ENCODE measurements at regions not wholly inside any gene's neighbourhood (a gene's known extent, or its start where the extent isn't known, plus 50 kb on each side); places are given as distances from the start of the nearest gene placed in this dataset.

GRCh38 chr10:111953949-111954348, 229.6 kb downstream of the GPAM start:
- DNase-seq, result no peak

DNA sequence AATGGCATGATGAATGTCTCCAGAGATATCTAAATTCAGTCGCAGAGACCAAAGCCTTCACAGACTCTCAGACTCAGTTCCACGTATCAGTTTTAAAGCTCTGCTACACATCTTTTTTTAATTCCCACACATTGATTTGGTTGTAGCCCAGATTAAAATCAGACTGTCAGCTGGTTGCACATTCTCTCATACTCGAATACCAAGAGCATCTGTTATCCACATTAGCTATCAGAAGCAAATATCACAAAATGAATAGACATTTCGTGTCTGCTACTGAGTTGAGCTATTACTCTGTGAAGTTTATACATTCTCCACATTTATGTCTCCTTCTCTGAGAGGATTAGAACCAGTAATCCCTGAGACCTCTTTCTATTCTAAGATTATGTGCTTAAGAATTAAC, 229.2 kb downstream of the GPAM start:
- DNase-seq, result no peak

- DNase-seq, result no peak
Measured at GRCh38 chr10:111956841-111957240, 226.7 kb downstream of the GPAM start.

- no peak for DNase-seq
Measured at GRCh38 chr10:111962951-111963350, 220.6 kb downstream of the GPAM start.

DNA sequence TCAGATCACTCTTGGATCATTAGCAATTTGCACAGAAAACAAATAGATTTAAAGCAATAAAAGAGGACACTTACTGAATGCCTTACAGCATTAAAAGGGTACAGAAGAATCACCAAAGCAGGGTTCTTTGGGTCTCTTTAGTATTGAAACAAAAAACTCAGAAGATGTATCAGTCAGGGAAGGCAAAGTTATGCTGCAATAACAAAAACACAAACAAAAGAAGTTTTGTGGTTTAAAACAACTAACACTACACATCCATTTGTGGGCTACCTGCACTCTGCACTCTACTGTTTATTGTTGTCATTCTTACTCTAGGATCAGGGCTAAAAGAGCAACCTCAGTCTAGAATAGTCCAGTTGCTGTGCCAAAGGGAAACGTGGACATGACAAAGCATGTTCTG, 216.4 kb downstream of the GPAM start:
- DNase-seq, result no peak

DNA sequence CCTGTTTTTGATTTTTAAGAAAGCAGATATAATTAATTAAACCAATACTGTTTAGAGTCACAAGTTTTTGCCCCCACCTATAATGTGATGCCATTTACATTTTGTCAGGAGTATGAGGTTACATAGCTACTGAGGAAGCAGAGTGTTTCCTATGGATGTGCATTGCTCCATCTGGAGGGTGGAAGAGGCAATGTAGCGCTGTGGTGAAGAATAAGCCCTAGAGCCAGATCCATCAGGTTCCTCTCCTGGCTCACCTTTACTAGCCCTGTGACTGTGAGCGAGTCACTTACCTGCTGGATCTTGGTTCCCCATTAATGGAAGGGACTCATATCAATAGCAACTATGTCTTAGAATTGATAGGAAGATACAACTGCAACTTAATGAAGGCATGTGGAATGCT, 216.0 kb downstream of the GPAM start:
- no peak for DNase-seq

GRCh38 chr10:111968647-111969046, 214.9 kb downstream of the GPAM start:
- DNase-seq, result no peak

- DNase-seq, result no peak
Measured at GRCh38 chr10:111970111-111970510, 213.5 kb downstream of the GPAM start.

DNA sequence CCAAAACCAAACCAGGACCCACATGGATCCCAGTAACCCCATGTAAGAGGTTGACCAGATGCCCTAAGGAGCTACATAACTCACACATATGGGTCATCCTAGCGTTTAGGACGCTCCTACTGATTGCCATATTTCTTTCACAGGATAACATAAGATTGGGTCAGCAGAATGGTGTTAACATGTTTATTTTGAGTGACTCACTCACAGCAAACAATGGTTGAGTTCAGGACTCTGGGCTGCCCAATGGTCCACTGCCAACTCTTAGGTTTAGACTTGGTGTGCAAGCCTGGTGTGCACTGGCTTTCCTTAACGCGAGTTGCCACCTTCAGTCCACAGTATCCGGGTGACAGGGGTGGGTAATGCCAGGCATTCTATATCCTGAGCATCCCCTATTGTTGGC, 211.5 kb downstream of the GPAM start:
- DNase-seq, result no peak

- DNase-seq, result no peak
Measured at GRCh38 chr10:111973306-111973705, 210.3 kb downstream of the GPAM start.

DNA sequence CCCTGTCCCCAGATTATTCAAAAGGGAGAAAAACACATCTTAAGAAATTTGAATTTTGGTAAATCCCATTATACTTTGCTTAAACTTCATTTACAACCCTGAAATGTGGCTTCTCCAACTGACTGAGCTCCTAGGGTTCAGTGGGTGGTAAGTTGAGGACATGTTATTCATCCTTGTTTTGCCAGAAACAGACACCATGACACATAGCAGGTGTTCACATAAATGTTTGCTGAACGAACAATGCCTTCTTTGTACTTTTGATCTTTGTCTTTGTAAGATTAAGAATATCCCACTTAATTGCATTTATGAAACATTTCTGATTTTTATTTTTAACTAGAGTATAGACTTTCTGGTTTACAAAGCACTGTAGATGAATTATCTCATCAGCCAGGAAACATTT, 209.7 kb downstream of the GPAM start:
- DNase-seq, result no peak

- DNase-seq, result no peak
Measured at GRCh38 chr10:111974325-111974724, 209.2 kb downstream of the GPAM start.

DNA sequence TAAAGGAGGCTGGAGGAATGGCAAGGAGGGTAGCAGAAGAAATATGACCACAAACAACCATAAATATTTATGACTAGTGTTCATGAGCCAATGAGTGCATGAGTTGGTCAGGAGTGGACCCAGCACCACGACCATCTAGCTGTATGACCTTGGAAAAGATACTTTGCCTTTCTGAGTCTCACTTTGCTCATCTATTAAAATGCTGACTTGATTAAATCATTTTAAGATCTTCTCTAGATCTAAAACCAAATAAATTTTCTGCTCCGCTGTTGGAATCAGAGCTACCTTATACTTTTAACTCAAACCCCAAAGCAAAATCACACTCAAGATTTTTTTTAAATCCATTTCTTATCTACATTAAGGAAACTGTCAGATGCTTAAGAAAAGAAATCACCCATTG, 207.0 kb downstream of the GPAM start:
- no peak for DNase-seq

DNA sequence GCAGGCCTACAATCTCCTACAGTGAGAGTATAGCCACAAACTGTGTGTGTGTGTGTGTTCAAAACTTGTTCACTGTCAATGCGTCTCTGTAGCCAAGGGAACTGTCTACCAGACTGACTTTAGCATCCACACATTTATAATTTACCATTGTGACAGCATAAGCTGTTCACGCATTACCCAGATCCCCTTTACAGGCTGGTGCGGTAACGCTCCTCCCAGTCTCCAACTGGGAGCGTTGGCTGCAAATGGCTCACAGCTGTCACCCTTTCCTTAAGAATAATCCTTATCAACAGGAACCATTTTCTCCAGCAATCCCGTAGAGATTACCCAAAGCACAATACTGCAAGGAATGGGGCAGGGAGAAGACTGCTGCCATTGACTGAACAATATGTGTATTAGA, 199.5 kb downstream of the GPAM start:
- no peak for DNase-seq

DNA sequence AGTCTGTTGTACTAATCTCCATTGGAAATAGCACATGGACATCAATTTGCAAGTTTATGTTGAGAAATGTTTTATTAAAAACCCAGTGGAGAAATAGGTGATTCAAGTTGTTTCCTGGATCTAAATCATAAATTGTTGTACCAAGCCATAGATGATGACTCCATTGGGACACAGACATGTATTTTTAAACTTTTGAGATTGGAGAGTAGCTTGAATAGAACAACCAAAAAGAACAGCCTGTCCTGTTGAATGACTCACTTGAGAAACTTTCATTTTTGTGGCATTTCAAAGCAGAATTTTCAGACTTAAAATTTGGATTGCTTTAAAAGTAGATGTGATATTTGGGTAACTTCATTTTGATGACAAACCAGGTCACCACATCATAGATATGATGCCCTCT, 197.5 kb downstream of the GPAM start:
- DNase-seq, result no peak

- DNase-seq, result no peak
Measured at GRCh38 chr10:111988646-111989045, 194.9 kb downstream of the GPAM start.

DNA sequence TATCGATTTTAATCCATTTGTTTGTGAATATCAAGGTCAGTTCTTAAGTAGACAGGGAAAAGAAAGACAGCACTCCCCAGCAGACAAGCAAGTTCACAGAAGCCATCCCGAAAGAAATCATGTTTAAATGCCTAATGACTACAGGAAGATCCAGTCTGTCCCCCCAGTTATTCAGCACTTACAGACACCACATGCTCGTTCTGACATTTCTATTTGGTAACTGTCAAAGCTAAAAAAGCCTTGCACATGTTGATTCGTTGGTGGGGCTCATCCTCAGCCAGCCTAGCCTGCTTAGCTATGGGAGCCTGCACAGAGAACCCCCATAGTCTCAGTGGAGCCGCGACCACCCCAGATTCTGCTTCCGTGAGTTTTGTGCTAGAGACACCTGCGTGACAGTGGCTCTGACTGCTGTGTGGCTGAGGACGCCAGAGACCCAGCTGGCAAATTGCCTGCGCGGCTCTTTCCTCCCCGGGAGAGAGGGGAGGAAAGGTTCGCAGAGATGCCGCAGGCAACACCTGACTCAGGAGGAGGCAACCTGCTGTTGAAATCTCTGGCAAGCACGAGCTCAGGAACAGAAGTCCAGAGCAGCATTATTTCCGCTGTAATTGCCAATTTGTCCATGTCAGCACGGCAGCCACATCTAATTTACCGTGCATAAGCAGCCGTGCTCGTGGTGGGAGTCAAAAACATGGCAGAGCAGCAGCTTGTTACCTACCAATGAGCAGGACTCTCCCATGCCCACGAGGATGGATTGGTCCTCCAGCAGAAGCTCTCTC, 194.2 kb downstream of the GPAM start:
- no peak for DNase-seq

GRCh38 chr10:111990734-111991133, 192.8 kb downstream of the GPAM start:
- no peak for DNase-seq

DNA sequence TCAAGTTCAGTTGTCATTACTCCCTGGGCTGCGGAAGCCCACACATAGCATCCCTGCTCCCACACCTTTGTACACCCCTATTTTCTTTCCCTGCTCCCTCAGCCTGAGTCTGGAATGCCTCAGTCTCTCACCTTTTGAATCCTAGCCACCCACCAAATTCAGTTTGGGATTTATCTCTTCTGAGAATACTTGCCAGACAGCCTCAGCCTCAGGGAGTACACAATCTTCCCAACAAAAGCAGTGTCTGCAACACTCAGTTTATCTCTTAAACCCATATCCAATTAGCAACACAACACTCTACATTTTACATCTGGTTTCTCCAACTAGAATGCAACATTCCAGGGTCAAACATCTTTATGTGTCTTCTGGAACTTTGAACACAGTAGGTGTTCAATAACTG, 190.2 kb downstream of the GPAM start:
- DNase-seq, result no peak

DNA sequence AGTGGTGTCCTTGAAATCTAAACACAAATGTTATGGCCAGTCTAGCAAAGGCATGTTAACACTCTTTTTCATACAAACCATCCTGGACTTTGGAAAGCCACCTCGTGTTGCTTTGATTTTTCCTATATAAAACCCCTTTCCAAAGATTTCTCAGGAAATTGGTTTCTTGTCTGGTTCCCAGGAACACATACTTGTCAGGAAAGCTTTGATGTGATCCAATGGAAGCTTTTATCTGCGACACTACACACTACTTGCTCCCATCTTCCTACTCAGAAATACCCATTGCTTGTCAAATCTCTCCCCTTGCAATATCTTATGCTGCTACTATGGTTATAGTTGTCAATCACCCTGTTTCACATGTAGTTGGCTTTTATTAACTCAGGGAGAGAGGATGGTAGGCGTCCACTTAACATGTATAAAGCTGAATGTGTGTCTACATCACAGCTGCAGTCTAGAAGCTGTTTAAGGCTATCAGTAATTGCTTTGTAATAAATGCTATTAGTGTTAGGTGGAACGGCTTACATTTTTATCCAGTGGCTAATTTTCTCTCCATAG, 189.6 kb downstream of the GPAM start:
- DNase-seq, result no peak

- DNase-seq, result no peak
Measured at GRCh38 chr10:111996103-111996502, 187.5 kb downstream of the GPAM start.

GRCh38 chr10:111998728-111999127, 184.8 kb downstream of the GPAM start:
- DNase-seq, result no peak

DNA sequence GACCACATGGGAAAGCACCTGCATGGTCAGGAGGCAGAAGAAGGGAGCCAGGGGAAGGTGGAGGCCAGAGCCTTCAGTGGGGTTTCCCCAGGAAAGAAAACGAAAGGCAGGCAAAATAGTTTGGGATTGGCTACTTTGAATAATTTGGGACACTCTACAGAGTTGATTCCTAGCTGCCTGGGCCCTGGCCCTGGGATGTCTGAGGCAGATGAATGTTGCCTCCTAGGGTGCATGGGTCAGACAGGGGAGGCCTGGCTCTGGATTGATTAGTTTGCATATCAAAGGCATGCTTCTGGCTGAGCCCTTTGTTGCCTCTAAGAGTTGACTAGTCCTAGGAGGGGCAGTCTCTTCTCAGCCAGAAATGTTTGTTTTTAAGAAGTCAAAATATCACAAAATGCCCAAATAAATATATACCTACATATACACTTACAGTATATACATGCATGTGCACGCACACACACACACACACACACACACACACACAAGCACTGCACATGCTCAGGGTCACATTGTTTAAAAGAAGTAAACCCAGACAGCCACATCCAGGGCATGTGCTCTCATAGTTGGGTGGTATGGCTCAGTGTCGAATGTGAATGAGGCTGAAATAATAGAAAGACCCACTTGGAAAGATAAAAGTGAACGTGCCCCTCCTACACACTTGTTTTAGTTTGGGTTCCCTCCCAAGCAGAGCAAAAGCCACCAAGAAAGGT, 184.2 kb downstream of the GPAM start:
- no peak for DNase-seq

DNA sequence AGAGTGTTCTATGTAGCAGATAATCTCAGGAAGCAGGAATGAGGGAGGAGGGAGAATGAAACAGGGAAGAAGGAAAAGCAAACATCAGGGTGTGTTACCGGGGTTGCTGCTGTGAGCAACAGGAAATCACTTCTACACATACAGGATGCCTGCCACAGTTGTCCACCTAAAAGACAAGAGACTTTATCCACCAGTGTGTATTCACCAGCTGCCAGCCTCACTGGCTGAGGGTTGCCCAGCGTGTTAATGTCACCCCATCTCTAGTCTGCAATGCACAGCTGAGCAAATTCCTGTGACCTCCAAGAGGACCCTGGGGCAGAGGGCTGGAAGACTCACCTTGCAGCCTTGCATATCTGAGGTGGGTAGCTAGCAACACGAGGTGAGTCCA, 183.7 kb downstream of the GPAM start:
- no peak for DNase-seq

Measured in SW 1271 (cell line).